Liver (tissue), 8 donors: ENCODE measurements at regions not wholly inside any gene's neighbourhood (a gene's known extent, or its start where the extent isn't known, plus 50 kb on each side); places are given as distances from the start of the nearest gene placed in this dataset.

Source experiments
- DNase-seq: peaks from one replicate; pipeline ENCODE4 v3.0.0-alpha.2; 2017; ENCODE audit warnings: low spot score
- H3K27ac ChIP-seq, 2 donors: one replicate each; pipeline ENCODE4 v1.7.0; 2013; ENCODE audit warnings: inconsistent platforms in 2 of 2, low read length in 2 of 2, control low read depth in 1 of 2, low read depth in 1 of 2, mild to moderate bottlenecking in 1 of 2
- H3K27me3 ChIP-seq, 4 donors: one replicate each; pipeline versions ENCODE4 v1.6.1 to v1.7.0; 2013; ENCODE audit warnings: low read length in 3 of 4, inconsistent platforms in 1 of 4, mild to moderate bottlenecking in 1 of 4, moderate library complexity in 1 of 4; ENCODE audit not compliant: control insufficient read depth in 4 of 4, insufficient read depth in 4 of 4
- H3K36me3 ChIP-seq, 4 donors: one replicate each; pipeline versions ENCODE4 v1.6.1 to v1.7.0; 2013; ENCODE audit warnings: low read length in 3 of 4, mild to moderate bottlenecking in 3 of 4, low read depth in 1 of 4, moderate library complexity in 1 of 4; ENCODE audit not compliant: control insufficient read depth in 4 of 4, insufficient read depth in 3 of 4
- H3K4me1 ChIP-seq, 4 donors: one replicate each; pipeline versions ENCODE4 v1.6.1 to v1.7.0; 2013; ENCODE audit warnings: low read length in 3 of 4, mild to moderate bottlenecking in 3 of 4, moderate library complexity in 1 of 4; ENCODE audit not compliant: control insufficient read depth in 4 of 4, insufficient read depth in 4 of 4
- H3K4me3 ChIP-seq, 3 donors: one replicate each; pipeline versions ENCODE4 v1.6.1 to v1.7.0; 2013; ENCODE audit warnings: low read length in 3 of 3, control low read depth in 1 of 3, low read depth in 1 of 3, mild to moderate bottlenecking in 1 of 3
- H3K9ac ChIP-seq, 2 donors: one replicate each; pipeline ENCODE4 v1.7.0; 2013; ENCODE audit warnings: low read length in 2 of 2, mild to moderate bottlenecking in 2 of 2, moderate library complexity in 2 of 2, control low read depth in 1 of 2, low read depth in 1 of 2
- H3K9me3 ChIP-seq, 4 donors: one replicate each; pipeline versions ENCODE4 v1.6.1 to v1.7.0; 2013; ENCODE audit warnings: low read length in 3 of 4; ENCODE audit not compliant: control insufficient read depth in 4 of 4
- CTCF ChIP-seq: fragments of 150-350 bp; IDR thresholded peaks from 2 replicates; pipeline ENCODE4 v1.5.1; 2017; ENCODE audit warnings: improper control_type of control experiment, low read depth, low read length; ENCODE audit not compliant: missing input control
- EGR1 ChIP-seq, 2 donors: IDR thresholded peaks; 2 replicates each; pipeline ENCODE4 v1.6.1; 2016 to 2018; ENCODE audit warnings: antibody characterized with exemption in 2 of 2, low read depth in 2 of 2
- FOXA1 ChIP-seq: IDR thresholded peaks from 2 replicates; pipeline ENCODE4 v1.6.1; 2016; ENCODE audit warnings: antibody characterized with exemption
- FOXA2 ChIP-seq: IDR thresholded peaks from 2 replicates; pipeline ENCODE4 v1.6.1; 2016; ENCODE audit warnings: antibody characterized with exemption
- GABPA ChIP-seq, 2 donors: IDR thresholded peaks in 1 of 2; conservative IDR thresholded peaks in 1 of 2; 2 replicates each; pipeline ENCODE4 v1.6.1; 2016; ENCODE audit warnings: antibody characterized with exemption in 2 of 2, mild to moderate bottlenecking in 1 of 2, moderate library complexity in 1 of 2
- HNF4A ChIP-seq, 2 donors: conservative IDR thresholded peaks; 2 replicates each; pipeline ENCODE4 v1.6.1; 2016; ENCODE audit warnings: antibody characterized with exemption in 2 of 2, mild to moderate bottlenecking in 2 of 2
- HNF4G ChIP-seq: IDR thresholded peaks from 2 replicates; pipeline ENCODE4 v1.6.1; 2016; ENCODE audit warnings: antibody characterized with exemption
- JUND ChIP-seq, 2 donors: IDR thresholded peaks; 2 replicates each; pipeline ENCODE4 v1.6.1; 2016; ENCODE audit warnings: antibody characterized with exemption in 2 of 2
- NR2F2 ChIP-seq: IDR thresholded peaks from 2 replicates; pipeline ENCODE4 v1.6.1; 2016; ENCODE audit warnings: antibody characterized with exemption
- RAD21 ChIP-seq, 2 donors: IDR thresholded peaks; 2 replicates each; pipeline ENCODE4 v1.6.1; 2016; ENCODE audit warnings: antibody characterized with exemption in 2 of 2, mild to moderate bottlenecking in 2 of 2
- RXRA ChIP-seq, 2 donors: IDR thresholded peaks; 2 replicates each; pipeline ENCODE4 v1.6.1; 2017 to 2018; ENCODE audit warnings: antibody characterized with exemption in 2 of 2, mild to moderate bottlenecking in 1 of 2
- SP1 ChIP-seq: IDR thresholded peaks from 2 replicates; pipeline ENCODE4 v1.6.1; 2018; ENCODE audit warnings: antibody characterized with exemption, mild to moderate bottlenecking
- TAF1 ChIP-seq: conservative IDR thresholded peaks from 2 replicates; pipeline ENCODE4 v1.6.1; 2016; ENCODE audit warnings: antibody characterized with exemption, mild to moderate bottlenecking
- YY1 ChIP-seq: IDR thresholded peaks from 2 replicates; pipeline ENCODE4 v1.6.1; 2016; ENCODE audit warnings: antibody characterized with exemption, mild to moderate bottlenecking
- ZBTB33 ChIP-seq: IDR thresholded peaks from 2 replicates; pipeline ENCODE4 v1.6.1; 2016; ENCODE audit warnings: antibody characterized with exemption
- WGBS: extraction: QIAGEN DNeasy Blood & Tissue Kit; methylation state at CpG from one replicate; pipeline ENCODE4 v1.1.7; 2013; 5-methylcytosine and 5-hydroxymethylcytosine counted together
- TF ChIP-seq, protein P1 (sequence below): IDR thresholded peaks from 2 replicates; pipeline ENCODE4 v1.6.1; 2016; ENCODE audit warnings: antibody characterized with exemption
- TF ChIP-seq, protein P2 (sequence below): IDR thresholded peaks from 2 replicates; pipeline ENCODE4 v1.6.1; 2016; ENCODE audit warnings: antibody characterized with exemption
- TF ChIP-seq, protein P3 (sequence below): IDR thresholded peaks from 2 replicates; pipeline ENCODE4 v1.6.1; 2016; ENCODE audit warnings: antibody characterized with exemption, mild to moderate bottlenecking
- donor health status: healthy.
- donor health status: healthy.
- donor health status: healthy.
- donor health status: healthy.
- donor health status: healthy.

DNA sequence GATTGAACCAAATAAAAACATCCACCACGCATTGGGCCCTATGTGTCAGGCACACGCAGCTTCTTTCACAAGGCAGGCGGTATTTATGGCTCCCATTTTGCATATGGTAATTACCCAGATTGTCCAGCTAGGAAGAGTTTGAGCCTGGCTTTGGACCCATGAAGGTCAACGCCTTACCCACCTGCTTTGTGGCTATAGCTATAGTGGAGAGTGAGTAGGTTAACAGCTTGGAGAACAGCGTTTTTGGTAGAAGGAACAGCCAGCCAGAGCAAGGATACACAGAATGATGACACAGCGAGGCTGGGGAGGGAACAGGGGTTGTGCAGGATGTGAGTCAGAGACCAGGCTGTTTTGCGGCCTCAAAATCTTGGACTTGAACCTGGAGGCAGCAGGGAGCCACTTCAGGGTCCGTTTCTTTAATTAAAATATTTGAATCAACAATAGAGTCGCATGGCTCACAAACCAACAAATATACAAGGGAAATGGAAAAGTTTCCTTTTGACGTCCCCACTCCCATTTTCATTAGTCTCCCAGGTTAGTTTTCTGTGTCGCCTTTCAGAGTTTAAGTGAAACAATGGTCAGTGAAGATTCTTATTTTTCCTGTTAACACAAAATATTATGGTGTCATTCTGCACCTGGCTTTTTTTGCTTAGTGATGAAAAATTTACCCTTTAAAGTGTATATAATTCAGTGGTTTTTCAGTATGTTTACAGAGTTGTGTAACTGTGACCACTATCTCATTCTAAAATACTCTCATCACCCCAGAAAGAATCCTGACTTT is 118.2 kb upstream of the STX18 start:
- Histone ChIP-seq H3K9me3 (no peaks in the 10 kb centered on the region), H3K27ac (no peak overlapping the region), H3K36me3 (no peaks in the 10 kb centered on the region), H3K27me3 (peaks cover 0 to 1% (median 0%) of the 10 kb centered on the region in 4 donors), H3K4me1 (no peaks in the 10 kb centered on the region), H3K4me3 (no peak overlapping the region), H3K9ac (no peak overlapping the region)
- DNase-seq, result no peak
- TF ChIP-seq JUND (IDR thresholded peaks at IDR 0.05), result no peak
- TF ChIP-seq TAF1, result no peak
- TF ChIP-seq, protein P1, sequence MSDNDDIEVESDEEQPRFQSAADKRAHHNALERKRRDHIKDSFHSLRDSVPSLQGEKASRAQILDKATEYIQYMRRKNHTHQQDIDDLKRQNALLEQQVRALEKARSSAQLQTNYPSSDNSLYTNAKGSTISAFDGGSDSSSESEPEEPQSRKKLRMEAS, result no peak
- TF ChIP-seq, protein P2, sequence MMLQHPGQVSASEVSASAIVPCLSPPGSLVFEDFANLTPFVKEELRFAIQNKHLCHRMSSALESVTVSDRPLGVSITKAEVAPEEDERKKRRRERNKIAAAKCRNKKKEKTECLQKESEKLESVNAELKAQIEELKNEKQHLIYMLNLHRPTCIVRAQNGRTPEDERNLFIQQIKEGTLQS, result no peak
- no peak for TF ChIP-seq SP1
- TF ChIP-seq NR2F2, result no peak
- no peak for TF ChIP-seq RXRA (IDR thresholded peaks at IDR 0.05)
- TF ChIP-seq, protein P3, sequence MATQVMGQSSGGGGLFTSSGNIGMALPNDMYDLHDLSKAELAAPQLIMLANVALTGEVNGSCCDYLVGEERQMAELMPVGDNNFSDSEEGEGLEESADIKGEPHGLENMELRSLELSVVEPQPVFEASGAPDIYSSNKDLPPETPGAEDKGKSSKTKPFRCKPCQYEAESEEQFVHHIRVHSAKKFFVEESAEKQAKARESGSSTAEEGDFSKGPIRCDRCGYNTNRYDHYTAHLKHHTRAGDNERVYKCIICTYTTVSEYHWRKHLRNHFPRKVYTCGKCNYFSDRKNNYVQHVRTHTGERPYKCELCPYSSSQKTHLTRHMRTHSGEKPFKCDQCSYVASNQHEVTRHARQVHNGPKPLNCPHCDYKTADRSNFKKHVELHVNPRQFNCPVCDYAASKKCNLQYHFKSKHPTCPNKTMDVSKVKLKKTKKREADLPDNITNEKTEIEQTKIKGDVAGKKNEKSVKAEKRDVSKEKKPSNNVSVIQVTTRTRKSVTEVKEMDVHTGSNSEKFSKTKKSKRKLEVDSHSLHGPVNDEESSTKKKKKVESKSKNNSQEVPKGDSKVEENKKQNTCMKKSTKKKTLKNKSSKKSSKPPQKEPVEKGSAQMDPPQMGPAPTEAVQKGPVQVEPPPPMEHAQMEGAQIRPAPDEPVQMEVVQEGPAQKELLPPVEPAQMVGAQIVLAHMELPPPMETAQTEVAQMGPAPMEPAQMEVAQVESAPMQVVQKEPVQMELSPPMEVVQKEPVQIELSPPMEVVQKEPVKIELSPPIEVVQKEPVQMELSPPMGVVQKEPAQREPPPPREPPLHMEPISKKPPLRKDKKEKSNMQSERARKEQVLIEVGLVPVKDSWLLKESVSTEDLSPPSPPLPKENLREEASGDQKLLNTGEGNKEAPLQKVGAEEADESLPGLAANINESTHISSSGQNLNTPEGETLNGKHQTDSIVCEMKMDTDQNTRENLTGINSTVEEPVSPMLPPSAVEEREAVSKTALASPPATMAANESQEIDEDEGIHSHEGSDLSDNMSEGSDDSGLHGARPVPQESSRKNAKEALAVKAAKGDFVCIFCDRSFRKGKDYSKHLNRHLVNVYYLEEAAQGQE, result no peak
- TF ChIP-seq HNF4G, result no peak
- TF ChIP-seq HNF4A (conservative IDR thresholded peaks at IDR 0.05), result no peak
- no peak for TF ChIP-seq FOXA1
- no peak for TF ChIP-seq GABPA (IDR thresholded peaks at IDR 0.05 in 1 of 2, conservative IDR thresholded peaks at IDR 0.05 in 1 of 2)
- TF ChIP-seq RAD21 (IDR thresholded peaks at IDR 0.05), result no peak
- no peak for TF ChIP-seq CTCF
- TF ChIP-seq EGR1 (IDR thresholded peaks at IDR 0.05; ENCODE audit: low read depth in 2 of 2), result no peak
- TF ChIP-seq ZBTB33, result no peak
- TF ChIP-seq FOXA2, result no peak
- TF ChIP-seq YY1, result no peak
- 87% methylated on average over 11 of the region's 11 CpGs for WGBS
